Fibroblast of pulmonary artery (primary cell): ENCODE measurements at regions not wholly inside any gene's neighbourhood (a gene's known extent, or its start where the extent isn't known, plus 50 kb on each side); places are given as distances from the start of the nearest gene placed in this dataset.

ENCODE experiments used
- DNase-seq: peaks from one replicate; pipeline ENCODE4 v3.0.0-alpha.2; 2010; ENCODE audit warnings: low read depth
- H3K4me3 ChIP-seq: replicated peaks from 2 replicates; pipeline ENCODE4 v1.5.1; 2011; ENCODE audit warnings: low read depth, mild to moderate bottlenecking, control low read depth, low read length, moderate library complexity
- TF ChIP-seq, protein P1 (sequence below): IDR thresholded peaks from 2 replicates; pipeline ENCODE4 v1.5.1; 2011; ENCODE audit warnings: mild to moderate bottlenecking, control low read depth, low read length, inconsistent platforms; ENCODE audit errors: missing control alignments

DNA sequence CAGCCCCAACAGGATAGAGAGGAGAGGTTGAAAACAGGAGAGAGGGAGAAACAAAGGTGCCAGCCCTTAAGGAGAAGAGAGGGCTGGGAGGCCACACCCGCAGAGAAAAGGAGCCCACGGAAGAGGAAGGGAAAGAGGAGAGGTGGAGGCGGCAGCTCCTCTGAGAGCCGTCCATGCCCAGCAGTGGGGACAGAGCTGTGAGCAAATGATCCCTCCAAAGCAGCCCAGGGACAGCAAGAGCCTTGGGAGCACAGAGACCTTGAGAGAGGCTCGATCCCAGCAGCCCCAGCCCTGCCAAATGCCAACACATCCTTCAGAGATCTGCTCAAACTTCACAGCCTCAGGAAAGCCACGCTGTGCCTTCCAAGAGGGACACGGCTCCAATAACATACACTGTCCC, 66.7 kb upstream of the CORO2B start:
- TF ChIP-seq, protein P1, sequence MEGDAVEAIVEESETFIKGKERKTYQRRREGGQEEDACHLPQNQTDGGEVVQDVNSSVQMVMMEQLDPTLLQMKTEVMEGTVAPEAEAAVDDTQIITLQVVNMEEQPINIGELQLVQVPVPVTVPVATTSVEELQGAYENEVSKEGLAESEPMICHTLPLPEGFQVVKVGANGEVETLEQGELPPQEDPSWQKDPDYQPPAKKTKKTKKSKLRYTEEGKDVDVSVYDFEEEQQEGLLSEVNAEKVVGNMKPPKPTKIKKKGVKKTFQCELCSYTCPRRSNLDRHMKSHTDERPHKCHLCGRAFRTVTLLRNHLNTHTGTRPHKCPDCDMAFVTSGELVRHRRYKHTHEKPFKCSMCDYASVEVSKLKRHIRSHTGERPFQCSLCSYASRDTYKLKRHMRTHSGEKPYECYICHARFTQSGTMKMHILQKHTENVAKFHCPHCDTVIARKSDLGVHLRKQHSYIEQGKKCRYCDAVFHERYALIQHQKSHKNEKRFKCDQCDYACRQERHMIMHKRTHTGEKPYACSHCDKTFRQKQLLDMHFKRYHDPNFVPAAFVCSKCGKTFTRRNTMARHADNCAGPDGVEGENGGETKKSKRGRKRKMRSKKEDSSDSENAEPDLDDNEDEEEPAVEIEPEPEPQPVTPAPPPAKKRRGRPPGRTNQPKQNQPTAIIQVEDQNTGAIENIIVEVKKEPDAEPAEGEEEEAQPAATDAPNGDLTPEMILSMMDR = no peak
- no peak overlapping the region for H3K4me3 ChIP-seq
- DNase-seq = no peak

DNA sequence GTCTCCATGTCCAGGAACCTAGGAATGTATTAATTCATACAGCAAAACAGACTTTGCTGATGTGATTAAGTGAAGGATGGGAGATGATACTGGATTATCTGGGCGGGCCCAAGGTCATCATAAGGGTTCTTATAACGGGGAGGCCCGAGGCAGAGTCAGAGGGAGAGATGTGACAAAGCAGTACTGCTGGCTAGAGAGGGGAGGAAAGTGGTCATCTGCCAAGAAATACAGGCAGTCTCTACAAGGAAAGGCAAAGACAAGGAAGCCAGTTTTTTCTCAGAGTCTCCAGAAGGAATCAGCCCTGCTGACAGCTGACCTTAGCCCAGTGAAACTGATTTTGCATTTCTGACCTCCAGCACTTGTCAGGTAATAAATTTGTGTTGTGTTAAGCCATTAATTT, 66.2 kb upstream of the CORO2B start:
- DNase-seq = peak; percentile 39
- TF ChIP-seq, protein P1 = no peak
- H3K4me3 ChIP-seq = no peak overlapping the region

DNA sequence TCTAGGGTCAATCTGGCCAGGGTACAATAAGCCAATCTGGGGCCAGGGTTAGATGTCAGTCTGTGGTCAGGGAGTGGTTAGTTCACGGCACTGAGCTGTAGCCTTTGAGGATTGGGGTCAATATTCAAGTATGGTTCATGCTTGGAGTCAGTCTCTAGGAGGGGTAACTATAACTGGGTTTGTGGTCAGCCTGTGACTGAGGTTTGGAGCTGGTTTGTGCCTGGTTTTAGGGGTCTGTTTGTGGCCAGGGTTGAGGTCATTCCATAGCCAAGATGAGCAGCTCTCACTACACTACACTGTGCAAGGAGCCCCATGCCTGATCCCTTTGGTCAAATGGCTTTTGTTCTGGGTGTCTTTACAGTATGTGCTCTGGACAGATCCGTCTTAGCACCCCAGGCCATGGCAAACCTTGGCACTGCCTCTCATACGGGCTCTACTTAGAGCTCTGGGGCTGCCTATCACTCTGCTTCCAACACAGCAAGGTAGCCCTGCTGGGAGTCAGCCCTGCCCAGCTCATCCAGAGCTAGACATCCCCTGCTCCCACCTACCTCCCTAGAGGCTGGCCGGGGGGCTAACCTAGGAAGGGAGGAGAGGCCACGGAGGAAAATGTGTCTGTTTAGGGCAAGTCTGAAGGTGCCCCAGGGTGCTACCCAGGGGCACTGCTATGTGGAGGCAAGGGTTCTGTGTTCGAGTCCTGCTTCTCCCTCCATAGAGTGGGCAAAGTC, 63.3 kb upstream of the CORO2B start:
- DNase-seq = no peak
- TF ChIP-seq, protein P1 = no peak
- no peak overlapping the region for H3K4me3 ChIP-seq

DNA sequence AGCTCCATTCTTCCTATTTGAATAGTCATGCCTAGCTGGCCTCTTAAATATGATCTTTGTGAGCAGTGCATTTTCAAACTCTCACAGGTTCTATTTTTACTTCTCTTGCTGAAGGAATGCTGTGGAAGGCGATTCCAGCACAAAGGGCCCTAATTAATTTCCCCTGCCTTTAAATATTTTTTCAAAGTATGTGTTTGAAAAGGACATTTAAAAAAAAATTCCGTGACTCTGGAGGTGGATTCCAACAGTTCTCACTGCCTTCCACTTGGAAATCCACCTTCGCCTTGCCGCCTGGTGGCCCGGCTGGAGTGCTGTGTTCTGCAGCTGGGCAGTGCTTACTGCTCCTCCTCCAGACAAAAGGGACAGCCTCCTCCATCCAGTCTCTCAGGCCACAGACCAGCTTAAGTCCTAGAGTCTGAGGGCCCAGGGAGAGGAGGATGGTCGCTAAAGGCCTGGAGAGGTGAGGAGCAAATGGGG, 61.5 kb upstream of the CORO2B start:
- TF ChIP-seq, protein P1 = peak; percentile 4
- DNase-seq = no peak
- no peak overlapping the region for H3K4me3 ChIP-seq

DNA sequence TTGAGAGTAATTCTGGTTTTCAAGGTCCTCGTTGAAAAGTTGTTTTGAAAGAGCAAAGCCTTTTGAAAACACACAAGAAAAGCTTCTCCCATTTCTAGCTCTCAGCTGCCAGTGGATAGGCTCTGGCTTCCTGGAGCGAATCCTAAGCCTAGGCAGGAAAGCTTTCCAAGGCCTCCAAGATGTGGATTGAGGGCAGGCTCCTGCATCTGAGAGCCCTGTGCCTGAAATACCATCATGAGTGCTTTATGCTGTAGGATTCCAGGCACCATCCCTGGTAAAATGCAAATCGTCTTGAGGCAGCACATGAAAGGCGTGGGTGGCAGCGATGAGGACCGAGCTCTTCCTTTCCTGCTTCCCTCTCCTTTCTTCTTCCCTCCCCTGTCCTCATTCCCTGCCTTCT, 60.7 kb upstream of the CORO2B start:
- TF ChIP-seq, protein P1 = no peak
- no peak for DNase-seq
- no peak overlapping the region for H3K4me3 ChIP-seq

DNA sequence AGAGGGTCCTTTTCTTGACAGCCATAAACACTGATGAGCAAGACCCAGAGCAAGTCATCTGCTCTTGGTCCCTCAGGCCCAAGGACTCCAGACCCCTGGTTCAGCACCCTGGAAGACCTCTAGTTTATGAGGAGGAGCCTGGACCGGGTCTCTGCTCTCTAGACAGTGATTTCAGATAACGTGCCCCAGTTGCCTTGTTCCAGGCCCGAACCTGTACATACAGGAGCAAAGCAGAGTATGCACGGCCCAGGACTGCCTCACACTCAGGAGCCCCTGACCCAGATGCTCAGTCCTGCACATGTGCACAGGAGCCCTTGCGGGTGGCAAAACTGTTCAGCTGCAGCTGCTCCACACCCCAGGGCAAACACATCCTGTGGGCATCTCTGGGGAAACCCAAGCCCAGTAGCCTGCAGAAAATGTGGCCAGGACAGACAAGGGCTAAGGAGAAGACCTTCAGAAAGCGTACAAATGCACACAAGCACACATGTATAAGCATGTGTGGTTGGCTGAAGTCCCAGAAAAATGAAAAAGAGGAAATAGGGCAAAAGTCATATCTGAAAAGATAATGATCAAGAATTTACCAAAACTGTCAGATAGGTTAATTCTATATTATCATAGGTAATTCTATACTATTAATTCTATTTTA, 59.9 kb upstream of the CORO2B start:
- no peak for DNase-seq
- H3K4me3 ChIP-seq = no peak overlapping the region
- TF ChIP-seq, protein P1 = no peak
